NCI-H1694 (cell line): ENCODE measurements at regions not wholly inside any gene's neighbourhood (a gene's known extent, or its start where the extent isn't known, plus 50 kb on each side); places are given as distances from the start of the nearest gene placed in this dataset.
"Not testable (repeated sequence)": the region's sequence is repeated elsewhere in the genome, so short reads cannot be mapped to it uniquely, and the experiment has no call there.

Experiments
- DNase-seq: peaks from one replicate; lab custom pipeline; 2025; lab: John Stamatoyannopoulos, UW

DNA sequence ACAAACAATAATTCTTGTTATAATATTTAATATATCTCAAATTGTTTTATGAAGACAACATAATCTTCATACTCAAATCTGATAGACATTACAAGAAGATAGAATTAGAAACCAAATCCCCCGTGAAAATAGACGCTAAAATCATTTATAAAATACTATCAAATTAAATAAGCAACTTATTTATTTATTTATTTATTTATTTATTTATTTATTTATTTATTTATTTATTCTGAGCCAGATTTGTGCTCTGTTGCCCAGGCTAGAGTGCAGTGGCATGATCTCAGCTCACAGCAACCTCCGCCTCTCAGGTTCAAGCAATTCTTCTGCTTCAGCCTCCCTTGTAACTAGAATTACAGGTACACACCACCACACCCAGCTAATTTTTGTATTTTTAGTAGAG is 294.9 kb upstream of the MAGEC2 start:
- DNase-seq, result no peak

DNA sequence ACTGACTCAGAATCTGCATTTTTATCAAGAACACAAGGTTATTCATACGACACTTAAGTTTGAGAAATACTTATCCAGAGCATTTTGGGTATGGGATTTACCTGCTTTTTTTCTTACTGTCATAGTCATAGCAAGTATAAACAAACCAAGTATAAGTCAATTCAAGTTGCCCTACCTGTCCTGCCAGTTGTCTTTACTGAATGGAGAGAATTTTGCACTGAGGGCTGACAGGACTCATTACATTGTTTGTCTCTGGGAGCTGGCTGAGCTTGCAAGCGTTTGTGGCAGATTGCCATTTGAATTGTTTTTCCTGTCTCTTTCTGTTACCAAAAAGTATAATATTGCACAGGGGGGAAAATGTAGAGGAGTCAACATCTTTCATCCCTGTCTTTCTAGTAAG is 278.9 kb upstream of the MAGEC2 start:
- no peak for DNase-seq

DNA sequence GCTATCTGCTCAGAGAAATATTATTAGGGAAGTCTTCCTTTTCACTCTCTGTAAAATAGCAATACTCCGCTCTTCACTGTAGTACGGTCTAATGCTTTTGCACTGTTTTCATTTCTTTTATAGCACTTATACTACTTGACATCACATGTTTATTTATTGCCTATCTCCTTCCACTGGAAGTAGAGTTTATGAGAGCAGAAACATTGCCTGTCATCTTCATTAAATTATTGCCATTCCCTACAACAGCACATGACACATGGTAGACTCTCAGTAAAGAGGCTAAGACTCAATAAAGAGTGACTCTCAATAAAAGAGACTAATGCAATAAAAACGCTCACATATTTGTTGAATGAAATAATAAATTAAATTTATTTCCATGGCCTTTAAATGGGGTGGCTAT is 241.3 kb upstream of the MAGEC2 start:
- no peak for DNase-seq

DNA sequence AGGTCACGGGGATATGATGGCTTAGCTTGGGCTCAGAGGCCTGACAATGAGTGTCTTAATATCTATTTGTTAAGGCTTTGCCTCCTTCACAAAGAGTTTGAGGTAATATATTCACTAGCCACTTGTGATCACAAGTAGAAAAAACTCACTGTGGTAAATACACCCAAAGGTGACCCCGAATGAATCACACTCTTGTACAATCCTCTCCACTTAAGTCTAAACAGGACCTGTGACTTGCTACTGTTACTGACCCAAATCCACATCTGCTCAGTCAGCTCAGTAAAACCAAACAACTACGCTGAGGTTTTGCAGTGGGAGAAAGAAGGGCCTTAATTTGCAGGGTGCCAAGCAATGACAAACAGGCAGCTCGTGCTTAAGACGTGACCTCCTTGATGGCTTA is 223.8 kb upstream of the MAGEC2 start:
- no peak for DNase-seq

DNA sequence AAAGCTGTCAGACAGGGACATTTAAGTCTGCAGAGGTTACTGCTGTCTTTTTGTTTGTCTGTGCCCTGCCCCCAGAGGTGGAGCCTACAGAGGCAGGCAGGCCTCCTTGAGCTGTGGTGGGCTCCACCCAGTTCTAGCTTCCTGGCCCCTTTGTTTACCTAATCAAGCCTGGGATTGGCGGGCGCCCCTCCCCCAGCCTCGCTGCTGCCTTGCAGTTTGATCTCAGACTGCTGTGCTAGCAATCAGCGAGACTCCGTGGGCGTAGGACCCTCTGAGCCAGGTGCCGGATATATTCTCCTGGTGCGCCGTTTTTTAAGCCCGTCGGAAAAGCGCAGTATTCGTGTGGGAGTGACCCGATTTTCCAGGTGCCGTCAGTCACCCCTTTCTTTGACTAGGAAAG is 185.9 kb upstream of the MAGEC2 start:
- DNase-seq, result not testable (repeated sequence)

DNA sequence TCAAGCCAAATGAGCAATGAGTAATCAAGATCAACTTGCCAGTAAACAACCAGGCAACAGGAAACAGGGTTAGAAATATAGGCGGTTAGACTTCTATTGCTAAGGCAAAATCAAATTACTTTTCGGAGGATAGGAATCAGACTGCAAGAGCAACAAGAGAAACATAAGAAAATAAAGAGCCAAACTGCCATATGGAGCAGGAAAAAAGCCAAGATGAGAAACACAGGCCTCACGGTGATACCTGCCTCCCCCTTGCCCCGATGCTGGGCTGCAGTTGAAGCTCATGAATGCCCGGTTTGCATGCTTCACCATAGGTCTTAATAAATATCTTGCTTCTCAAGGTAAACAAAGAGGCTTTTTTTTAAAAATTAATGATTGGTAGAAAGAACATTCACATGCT is 158.4 kb upstream of the MAGEC2 start:
- DNase-seq, result no peak

DNA sequence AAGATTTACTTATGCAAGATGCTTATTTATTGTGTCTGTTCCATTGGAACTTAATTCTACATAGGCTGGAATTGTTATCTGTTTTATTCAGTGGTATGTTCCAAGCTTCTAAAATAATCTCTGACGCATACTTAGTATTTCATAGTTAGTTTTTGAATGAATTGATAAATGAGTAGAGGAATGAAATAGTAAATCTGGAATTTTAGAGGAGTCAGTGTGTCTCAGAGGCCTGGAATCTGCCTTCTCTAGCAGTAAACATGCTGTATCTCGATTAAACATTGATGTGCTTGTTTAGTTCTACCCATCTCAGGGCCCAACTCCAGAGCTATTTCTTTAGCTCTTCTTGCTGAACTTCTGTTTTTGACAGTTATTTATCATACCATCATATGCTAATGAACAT is 154.2 kb upstream of the MAGEC2 start:
- no peak for DNase-seq

DNA sequence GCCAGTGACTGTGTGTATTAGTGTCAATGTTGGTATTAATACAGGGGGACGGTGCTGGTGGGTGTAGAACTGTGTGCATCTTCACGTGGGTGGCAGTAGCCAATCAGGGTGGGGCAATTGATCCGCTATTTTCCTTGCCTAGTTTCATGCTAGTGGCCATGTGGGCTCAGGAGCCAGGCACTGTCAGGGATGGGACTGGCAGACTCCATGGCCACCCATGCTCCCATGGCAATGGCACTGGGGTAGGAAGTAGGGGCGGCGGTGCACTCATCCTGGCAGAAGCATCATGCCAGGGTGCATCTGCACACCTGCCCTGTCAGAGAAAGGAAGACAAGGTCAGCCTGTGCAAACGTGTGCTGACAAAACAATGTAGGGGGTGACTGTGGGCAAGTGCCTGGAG is 122.1 kb upstream of the MAGEC2 start:
- no peak for DNase-seq

DNA sequence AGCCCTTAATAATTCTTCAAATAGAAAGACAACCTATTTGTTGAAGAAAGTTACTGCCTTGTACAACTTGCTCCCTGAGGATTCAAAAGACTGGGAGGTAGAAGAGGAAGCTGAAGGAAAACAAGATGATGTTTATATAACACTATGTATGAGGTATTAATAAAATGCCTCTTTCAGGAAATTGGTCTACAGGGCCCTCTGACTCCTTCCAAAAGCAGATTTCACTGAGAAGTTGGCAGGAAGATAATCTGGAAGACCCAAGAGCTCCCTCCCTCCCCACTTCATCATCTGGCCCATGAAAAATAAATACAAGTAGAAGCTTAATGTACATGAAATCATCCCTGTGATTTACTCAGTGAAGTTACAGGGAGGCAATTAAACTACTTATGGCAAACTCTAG is 107.5 kb upstream of the MAGEC2 start:
- DNase-seq, result no peak

DNA sequence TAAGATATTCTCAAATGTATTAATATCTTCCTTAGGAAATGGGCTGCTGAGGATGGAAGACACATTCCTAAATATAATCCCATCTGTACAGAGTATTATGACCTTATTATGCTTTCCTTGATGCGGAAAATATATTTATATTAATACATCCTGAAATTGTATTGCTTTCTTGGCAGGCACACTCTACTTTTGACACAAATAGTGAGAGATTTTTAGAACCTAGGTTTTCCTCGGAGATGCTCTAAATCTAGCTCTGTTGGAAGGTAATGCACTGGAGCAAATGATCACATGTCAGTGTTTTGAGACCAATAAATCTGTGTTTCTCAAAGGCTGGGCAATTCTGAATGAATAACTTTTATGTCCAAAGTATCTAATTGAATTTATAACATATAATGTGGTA is 94.3 kb upstream of the MAGEC2 start:
- DNase-seq, result no peak

DNA sequence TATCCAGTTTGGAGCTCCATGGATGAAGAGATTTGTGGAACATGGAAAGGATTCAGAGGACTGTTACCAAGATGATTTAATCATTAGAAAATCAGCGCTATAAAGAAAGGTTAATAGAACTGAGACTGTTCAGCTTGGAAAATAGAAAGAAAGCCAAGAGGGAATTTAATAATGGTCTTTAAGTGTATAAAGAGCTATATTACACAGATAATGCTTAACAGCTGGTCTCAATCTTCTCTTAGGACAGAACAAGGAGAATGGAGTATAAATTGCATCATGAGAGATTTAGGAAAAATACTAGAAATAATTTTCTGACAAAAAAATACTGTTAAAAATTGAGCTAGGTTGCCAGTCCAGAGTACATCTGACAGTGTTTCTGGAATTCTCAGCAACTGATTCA is 91.3 kb upstream of the MAGEC2 start:
- DNase-seq, result no peak

DNA sequence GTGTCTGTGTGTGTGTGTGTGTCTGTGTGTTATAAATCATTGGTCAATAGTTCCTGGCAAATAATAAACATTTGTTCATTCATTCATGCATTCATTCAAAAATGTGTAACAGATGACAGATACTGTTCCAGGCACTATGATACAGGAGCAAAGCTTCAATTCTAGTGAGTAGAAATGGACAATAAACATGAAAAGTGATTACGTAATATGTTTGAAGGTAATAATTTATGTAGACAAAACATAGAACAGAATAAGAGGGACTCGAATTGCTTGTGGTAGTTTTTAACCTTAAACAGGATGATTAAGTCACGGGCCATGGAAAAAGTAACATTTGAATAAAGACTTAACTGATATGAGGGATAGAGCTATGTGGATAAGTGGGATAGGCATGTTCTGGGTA is 90.1 kb upstream of the MAGEC2 start:
- DNase-seq, result no peak

DNA sequence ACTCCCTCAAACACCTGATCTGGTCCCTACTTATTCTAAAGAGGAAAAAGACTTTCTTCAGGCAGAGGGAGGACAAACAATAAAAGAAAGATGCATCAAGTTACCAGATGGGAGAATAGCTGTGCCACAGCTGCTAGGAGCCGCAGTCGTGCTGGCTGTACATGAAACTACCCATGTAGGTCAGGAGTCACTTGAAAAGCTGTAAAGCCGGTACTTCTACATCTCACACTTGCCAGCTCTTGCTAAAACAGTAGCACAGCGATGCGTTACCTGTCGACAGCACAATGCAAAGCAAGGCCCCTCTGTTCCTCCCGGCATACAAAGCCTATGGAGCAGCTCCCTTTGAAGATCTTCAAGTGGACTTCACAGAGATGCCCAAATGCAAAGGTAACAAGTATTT is 65.1 kb upstream of the MAGEC2 start:
- not testable (repeated sequence) for DNase-seq

DNA sequence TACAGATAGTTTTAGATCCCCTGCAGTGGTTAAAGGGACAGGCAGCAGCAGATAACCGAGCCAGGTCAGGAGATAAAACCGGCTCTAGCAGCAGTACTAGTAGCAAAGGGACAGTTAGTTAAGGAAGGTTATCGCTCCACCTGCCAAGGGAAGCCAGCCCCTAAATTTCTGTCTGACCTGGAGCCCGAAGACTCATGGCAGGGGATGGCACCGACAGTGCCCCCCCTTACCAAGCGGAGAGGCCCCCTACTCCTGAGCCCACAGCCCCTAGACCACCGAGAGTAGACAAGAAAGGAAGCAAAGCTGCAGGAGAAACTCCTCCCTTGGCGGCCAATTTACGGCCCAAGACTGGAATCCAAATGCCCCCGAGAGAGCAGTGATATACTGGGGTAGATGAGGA is 61.3 kb upstream of the MAGEC2 start:
- DNase-seq, result no peak

DNA sequence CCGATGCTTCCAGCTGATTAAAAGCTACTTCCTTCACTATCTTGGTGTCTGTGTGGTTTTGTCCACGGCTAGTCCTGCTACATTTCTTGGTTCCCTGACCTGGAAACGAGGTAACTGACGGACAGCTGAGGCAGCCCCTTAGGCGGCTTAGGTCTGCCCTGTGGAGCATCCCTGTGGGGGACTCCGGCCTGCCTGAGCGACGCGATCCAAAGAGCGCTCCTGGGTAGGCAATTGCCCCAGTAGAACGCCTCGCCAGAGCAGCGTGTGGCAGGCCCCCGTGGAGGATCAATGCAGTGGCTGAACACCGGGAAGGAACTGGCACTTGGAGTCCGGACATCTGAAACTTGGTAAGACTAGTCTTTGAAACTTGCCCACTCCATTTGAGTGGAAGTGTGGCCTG is 60.5 kb upstream of the MAGEC2 start:
- not testable (repeated sequence) for DNase-seq

DNA sequence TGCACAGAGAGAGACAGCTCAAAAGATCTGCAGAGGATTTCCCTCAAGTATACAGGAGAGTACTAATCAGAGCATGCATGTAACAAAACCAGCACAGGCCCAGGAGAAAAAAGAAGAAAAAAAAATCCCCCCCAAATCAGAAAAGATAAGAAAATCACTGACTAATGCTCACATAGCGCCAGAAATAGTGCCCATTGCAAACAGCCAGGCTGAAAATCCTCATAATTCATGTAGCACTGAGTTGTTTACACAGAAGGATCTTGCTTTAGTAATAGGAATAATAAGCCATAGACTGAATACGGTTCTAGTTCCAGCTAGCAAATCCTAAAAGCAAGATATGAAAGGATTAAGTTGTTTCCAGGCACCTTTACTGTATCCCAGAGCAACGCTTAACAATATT is 51.8 kb upstream of the MAGEC2 start:
- DNase-seq, result no peak
